ENCODE measurements at regions not wholly inside any gene's neighbourhood (a gene's known extent, or its start where the extent isn't known, plus 50 kb on each side); places are given as distances from the start of the nearest gene placed in this dataset.

- TF ChIP-seq KLF9 (tag by site-specific recombination; IDR thresholded peaks at IDR 0.05; ENCODE audit: low read depth) (no peak), CTCF (tag by site-specific recombination; IDR thresholded peaks at IDR 0.05) (no peak), WT1 (tag by site-specific recombination; IDR thresholded peaks at IDR 0.05) (no peak), ZNF248 (tag by site-specific recombination; IDR thresholded peaks at IDR 0.05) (no peak), ZNF398 (tag by site-specific recombination; IDR thresholded peaks at IDR 0.05) (no peak), PATZ1 (tag by site-specific recombination; IDR thresholded peaks at IDR 0.05) (no peak), ZNF510 (tag by site-specific recombination; IDR thresholded peaks at IDR 0.05; ENCODE audit: insufficient replicate concordance) (no peak), GLIS1 (tag by site-specific recombination; IDR thresholded peaks at IDR 0.05) (no peak), YY1 (tag by site-specific recombination; IDR thresholded peaks at IDR 0.05) (no peak), PRDM4 (tag by site-specific recombination; IDR thresholded peaks at IDR 0.05) (no peak), TCF7L2 (IDR thresholded peaks at IDR 0.05; ENCODE audit: borderline replicate concordance, low read depth, low read length) (no peak), ZBTB26 (tag by site-specific recombination; optimal IDR thresholded peaks at IDR 0.05) (no peak)
Measured at GRCh38 chr5:3836528-3836927, 240.9 kb downstream of the IRX1 start.
